DND-41 (cell line): ENCODE measurements at regions not wholly inside any gene's neighbourhood (a gene's known extent, or its start where the extent isn't known, plus 50 kb on each side); places are given as distances from the start of the nearest gene placed in this dataset.

Experiments
- ATAC-seq: fragments of 200-7000 bp; cut with Tn5 transposase; 3 replicates; pipeline ENCODE4 v1.9.1; 2021; ENCODE audit warnings: low read depth; ENCODE audit not compliant: insufficient read depth
- DNase-seq: peaks from one replicate; pipeline ENCODE4 v3.0.0-alpha.2; 2020
- H2AFZ ChIP-seq: 2 replicates; pipeline ENCODE4 v1.6.0; 2012; ENCODE audit warnings: low read depth, low read length
- H3K27ac ChIP-seq: 2 replicates; pipeline ENCODE4 v1.5.1; 2012; ENCODE audit warnings: low read length, inconsistent platforms
- H3K27me3 ChIP-seq: fragments of 200-600 bp; sonication (generic); 2 replicates; pipeline ENCODE4 v1.6.0; 2012; ENCODE audit warnings: low read length, mild to moderate bottlenecking, inconsistent platforms; ENCODE audit not compliant: insufficient read depth, poor library complexity
- H3K36me3 ChIP-seq: 2 replicates; pipeline ENCODE4 v1.5.1; 2012; ENCODE audit warnings: low read length, inconsistent platforms; ENCODE audit not compliant: insufficient read depth
- H3K4me1 ChIP-seq: 2 replicates; pipeline ENCODE4 v1.5.1; 2012; ENCODE audit warnings: mild to moderate bottlenecking, low read length; ENCODE audit not compliant: insufficient read depth
- H3K4me2 ChIP-seq: 2 replicates; pipeline ENCODE4 v1.6.0; 2012; ENCODE audit warnings: mild to moderate bottlenecking, moderate library complexity, low read length, inconsistent platforms; ENCODE audit not compliant: insufficient read depth
- H3K4me3 ChIP-seq, 2 experiments: fragments of 200-600 bp in 1 of 2; shearing (Covaris generic) in 1 of 2; 2 replicates each; pipeline ENCODE4 v1.5.1; 2012 to 2016; ENCODE audit warnings: inconsistent platforms in 2 of 2, low read length in 2 of 2, mild to moderate bottlenecking in 2 of 2, low read depth in 1 of 2, moderate library complexity in 1 of 2
- H3K79me2 ChIP-seq: 2 replicates; pipeline ENCODE4 v1.6.0; 2012; ENCODE audit warnings: low read length, inconsistent platforms; ENCODE audit not compliant: insufficient read depth
- H3K9ac ChIP-seq: 2 replicates; pipeline ENCODE4 v1.6.0; 2012; ENCODE audit warnings: low read depth, mild to moderate bottlenecking, inconsistent platforms, low read length, moderate library complexity
- H3K9me3 ChIP-seq: 2 replicates; pipeline ENCODE4 v1.5.1; 2012; ENCODE audit warnings: low read length, moderate library complexity, mild to moderate bottlenecking, inconsistent platforms; ENCODE audit not compliant: insufficient read depth, severe bottlenecking
- H4K20me1 ChIP-seq: 2 replicates; pipeline ENCODE4 v1.6.0; 2012; ENCODE audit warnings: low read length; ENCODE audit not compliant: insufficient read depth
- CTCF ChIP-seq: IDR thresholded peaks from 2 replicates; pipeline ENCODE4 v1.5.1; 2012; ENCODE audit warnings: borderline replicate concordance, low read length, moderate library complexity, mild to moderate bottlenecking; ENCODE audit not compliant: poor library complexity, severe bottlenecking; ENCODE audit errors: extremely low read depth
- EZH2 ChIP-seq: IDR thresholded peaks from 3 replicates; pipeline ENCODE4 v1.6.1; 2012; ENCODE audit warnings: borderline replicate concordance, low read depth, mild to moderate bottlenecking, moderate library complexity, low read length, inconsistent platforms; ENCODE audit not compliant: severe bottlenecking

- Histone ChIP-seq H3K9ac (no peak overlapping the region), H3K9me3 (no peaks in the 10 kb centered on the region), H3K27me3 (no peaks in the 10 kb centered on the region), H3K4me2 (no peak overlapping the region), H4K20me1 (no peaks in the 10 kb centered on the region), H2AFZ (no peak overlapping the region), H3K4me3 (no peak overlapping the region), H3K4me1 (no peaks in the 10 kb centered on the region), H3K79me2 (no peaks in the 10 kb centered on the region), H3K27ac (no peak overlapping the region), H3K36me3 (no peaks in the 10 kb centered on the region)
- no peak for ATAC-seq
- TF ChIP-seq EZH2: no peak
- TF ChIP-seq CTCF: no peak
- DNase-seq: no peak
Measured at GRCh38 chr5:154117050-154117449, 73.5 kb upstream of the GALNT10 start.

- TF ChIP-seq CTCF: no peak
- TF ChIP-seq EZH2: no peak
- no peak overlapping the region for H3K27ac ChIP-seq
- DNase-seq: no peak
- no peaks in the 10 kb centered on the region for H3K79me2 ChIP-seq
- no peak overlapping the region for H3K9ac ChIP-seq
- H3K4me3 ChIP-seq: no peak overlapping the region
- no peaks in the 10 kb centered on the region for H3K27me3 ChIP-seq
- no peaks in the 10 kb centered on the region for H3K36me3 ChIP-seq
- no peak overlapping the region for H2AFZ ChIP-seq
- no peaks in the 10 kb centered on the region for H3K4me1 ChIP-seq
- no peaks in the 10 kb centered on the region for H3K9me3 ChIP-seq
- no peaks in the 10 kb centered on the region for H4K20me1 ChIP-seq
- ATAC-seq: no peak
- no peak overlapping the region for H3K4me2 ChIP-seq
Measured at GRCh38 chr5:154117930-154118329, 72.6 kb upstream of the GALNT10 start.

- Histone ChIP-seq H4K20me1 (no peaks in the 10 kb centered on the region), H3K9me3 (no peaks in the 10 kb centered on the region), H3K79me2 (no peaks in the 10 kb centered on the region), H3K27ac (no peak overlapping the region), H3K4me3 (no peak overlapping the region), H3K4me2 (no peak overlapping the region), H2AFZ (no peak overlapping the region), H3K4me1 (no peaks in the 10 kb centered on the region), H3K9ac (no peak overlapping the region), H3K27me3 (no peaks in the 10 kb centered on the region), H3K36me3 (no peaks in the 10 kb centered on the region)
- DNase-seq (no peak), ATAC-seq (no peak)
- TF ChIP-seq EZH2 (no peak), CTCF (no peak)
Measured at GRCh38 chr5:154118385-154118784, 72.1 kb upstream of the GALNT10 start.

GRCh38 chr5:154118893-154119336 lies 71.6 kb upstream of the GALNT10 start:
- Histone ChIP-seq H3K27me3 (no peaks in the 10 kb centered on the region), H3K4me2 (no peak overlapping the region), H2AFZ (no peak overlapping the region), H3K9me3 (no peaks in the 10 kb centered on the region), H3K27ac (no peak overlapping the region), H3K4me3 (no peak overlapping the region), H4K20me1 (no peaks in the 10 kb centered on the region), H3K36me3 (no peaks in the 10 kb centered on the region), H3K4me1 (no peaks in the 10 kb centered on the region), H3K9ac (no peak overlapping the region), H3K79me2 (no peaks in the 10 kb centered on the region)
- DNase-seq (no peak), ATAC-seq (no peak)
- TF ChIP-seq EZH2: no peak
